ENCODE measurements at regions not wholly inside any gene's neighbourhood (a gene's known extent, or its start where the extent isn't known, plus 50 kb on each side); places are given as distances from the start of the nearest gene placed in this dataset.

GRCh38 chr7:91378131-91378530, 113.9 kb downstream of the FZD1 start:
- TF ChIP-seq EZH2phosphoT487 (IDR thresholded peaks at IDR 0.05; ENCODE audit: insufficient read depth, low read depth) (no peak), EZH2 (IDR thresholded peaks at IDR 0.05; ENCODE audit: insufficient read depth, poor library complexity, severe bottlenecking) (no peak)

Measured in GM23248 (cell line).